ENCODE measurements at regions not wholly inside any gene's neighbourhood (a gene's known extent, or its start where the extent isn't known, plus 50 kb on each side); places are given as distances from the start of the nearest gene placed in this dataset.

DNA sequence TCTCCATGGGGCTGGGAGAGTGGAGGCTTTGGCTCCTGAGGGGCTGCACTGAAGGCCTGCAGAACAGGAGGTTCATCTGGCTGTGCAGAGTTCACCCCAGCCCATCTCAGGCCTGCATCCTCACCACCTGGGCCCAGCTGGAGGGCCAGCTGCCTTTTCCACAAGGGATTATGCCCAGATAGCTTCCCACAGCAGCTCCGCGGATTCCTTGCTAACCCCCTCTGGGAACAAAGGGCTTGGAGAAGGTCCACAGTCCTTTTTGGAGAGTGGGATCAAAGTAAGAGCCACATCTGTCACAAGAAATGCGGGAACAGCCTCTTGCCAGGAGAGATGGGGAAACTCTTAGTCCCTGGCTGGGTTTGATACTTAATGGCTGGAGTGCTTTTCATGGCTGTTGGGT, 164.7 kb upstream of the RGMA start:
- intact Hi-C loops (cut with DNase I) = no loop called here
- DNase-seq = no peak
- 83% methylated on average over 1 of the region's 3 CpGs; no CpG with 5 or more reads in 1 of the 2 donors for WGBS, 2 donors
- Histone ChIP-seq H3K9me3 (no peaks in the 10 kb centered on the region), H3K4me1 (no peaks in the 10 kb centered on the region), H3K27me3 (no peaks in the 10 kb centered on the region), H3K4me3 (no peak overlapping the region), H3K36me3 (no peaks in the 10 kb centered on the region), H3K27ac (no peak overlapping the region)
- no peak for TF ChIP-seq POLR2A (IDR thresholded peaks at IDR 0.05)
- TF ChIP-seq, protein P1, sequence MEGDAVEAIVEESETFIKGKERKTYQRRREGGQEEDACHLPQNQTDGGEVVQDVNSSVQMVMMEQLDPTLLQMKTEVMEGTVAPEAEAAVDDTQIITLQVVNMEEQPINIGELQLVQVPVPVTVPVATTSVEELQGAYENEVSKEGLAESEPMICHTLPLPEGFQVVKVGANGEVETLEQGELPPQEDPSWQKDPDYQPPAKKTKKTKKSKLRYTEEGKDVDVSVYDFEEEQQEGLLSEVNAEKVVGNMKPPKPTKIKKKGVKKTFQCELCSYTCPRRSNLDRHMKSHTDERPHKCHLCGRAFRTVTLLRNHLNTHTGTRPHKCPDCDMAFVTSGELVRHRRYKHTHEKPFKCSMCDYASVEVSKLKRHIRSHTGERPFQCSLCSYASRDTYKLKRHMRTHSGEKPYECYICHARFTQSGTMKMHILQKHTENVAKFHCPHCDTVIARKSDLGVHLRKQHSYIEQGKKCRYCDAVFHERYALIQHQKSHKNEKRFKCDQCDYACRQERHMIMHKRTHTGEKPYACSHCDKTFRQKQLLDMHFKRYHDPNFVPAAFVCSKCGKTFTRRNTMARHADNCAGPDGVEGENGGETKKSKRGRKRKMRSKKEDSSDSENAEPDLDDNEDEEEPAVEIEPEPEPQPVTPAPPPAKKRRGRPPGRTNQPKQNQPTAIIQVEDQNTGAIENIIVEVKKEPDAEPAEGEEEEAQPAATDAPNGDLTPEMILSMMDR (IDR thresholded peaks at IDR 0.05) = no peak

DNA sequence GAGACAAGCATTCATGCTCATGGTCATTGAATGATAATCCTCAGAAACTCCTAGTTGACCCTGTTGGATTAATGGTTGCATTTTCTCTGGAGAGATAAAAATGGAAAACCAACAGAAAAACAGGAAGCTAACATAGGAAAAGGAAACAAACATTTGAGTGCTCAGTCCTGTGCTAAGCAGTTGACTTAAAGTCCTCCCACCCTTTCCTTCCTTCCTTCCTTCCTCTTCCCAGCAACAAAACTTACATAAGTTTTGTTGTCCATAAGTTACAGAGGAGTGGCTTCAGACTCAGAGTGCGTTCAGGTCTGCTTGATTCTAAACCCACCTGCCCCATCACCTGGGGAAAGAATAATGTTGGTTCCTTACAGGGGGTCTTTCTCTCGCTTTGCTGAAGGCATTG, 163.8 kb upstream of the RGMA start:
- no peaks in the 10 kb centered on the region for H3K9me3 ChIP-seq
- no peak overlapping the region for H3K27ac ChIP-seq
- H3K4me1 ChIP-seq = no peaks in the 10 kb centered on the region
- 64 to 77% methylated on average over 1 to 2 of the region's 2 CpGs for WGBS, 2 donors
- TF ChIP-seq, protein P1 (IDR thresholded peaks at IDR 0.05) = no peak
- no peak for TF ChIP-seq POLR2A (IDR thresholded peaks at IDR 0.05)
- H3K36me3 ChIP-seq = no peaks in the 10 kb centered on the region
- H3K4me3 ChIP-seq = no peak overlapping the region
- H3K27me3 ChIP-seq = no peaks in the 10 kb centered on the region
- intact Hi-C loops (cut with DNase I) = no loop called here
- no peak for DNase-seq

DNA sequence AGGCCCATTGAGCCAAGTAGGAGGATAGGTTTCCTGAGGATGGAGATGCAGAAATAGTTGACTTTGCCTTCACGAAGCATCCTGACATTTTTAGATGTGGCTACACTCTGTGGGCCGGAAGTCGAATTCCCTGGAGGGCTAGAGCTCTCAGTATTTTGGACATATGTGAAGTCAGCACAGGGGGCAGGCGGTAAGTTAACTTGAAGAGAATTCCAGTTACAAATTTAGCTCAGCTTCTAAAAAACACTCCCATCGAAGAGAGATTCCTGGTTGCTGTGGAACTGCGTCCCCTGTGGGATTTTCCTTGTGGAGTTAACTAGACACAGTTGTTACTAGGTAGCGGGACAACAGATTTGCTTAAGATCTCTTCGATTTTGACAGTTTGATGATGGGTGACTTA, 161.9 kb upstream of the RGMA start:
- no peak for DNase-seq
- H3K4me3 ChIP-seq = no peak overlapping the region
- no peaks in the 10 kb centered on the region for H3K27me3 ChIP-seq
- WGBS, 2 donors = 64 to 76% methylated on average over 8 of the region's 8 CpGs
- TF ChIP-seq, protein P1 (IDR thresholded peaks at IDR 0.05) = no peak
- no peak for TF ChIP-seq POLR2A (IDR thresholded peaks at IDR 0.05)
- H3K9me3 ChIP-seq = no peaks in the 10 kb centered on the region
- intact Hi-C loops (cut with DNase I) = no loop called here
- no peaks in the 10 kb centered on the region for H3K36me3 ChIP-seq
- no peaks in the 10 kb centered on the region for H3K4me1 ChIP-seq
- no peak overlapping the region for H3K27ac ChIP-seq

DNA sequence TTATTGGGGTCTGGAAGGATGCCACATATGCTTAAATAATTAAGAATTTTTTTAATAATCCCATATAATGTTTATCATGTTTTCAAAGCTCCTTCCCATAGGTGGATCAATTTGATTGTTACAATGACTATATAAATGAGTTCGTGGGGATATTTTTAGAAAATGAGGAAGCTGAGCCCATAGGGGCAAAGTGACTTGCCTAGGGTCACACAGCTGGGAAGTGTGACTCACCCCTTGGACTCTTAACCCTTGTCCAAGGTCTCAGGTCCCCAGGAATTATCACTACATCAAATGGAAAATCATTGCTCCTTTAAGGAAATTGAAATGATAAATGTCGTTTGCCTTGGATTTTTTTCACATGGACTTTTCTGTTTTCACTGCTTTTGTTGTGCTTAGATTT, 161.2 kb upstream of the RGMA start:
- H3K4me3 ChIP-seq = no peak overlapping the region
- DNase-seq = no peak
- WGBS, 2 donors = 37 to 60% methylated on average over 2 of the region's 2 CpGs

DNA sequence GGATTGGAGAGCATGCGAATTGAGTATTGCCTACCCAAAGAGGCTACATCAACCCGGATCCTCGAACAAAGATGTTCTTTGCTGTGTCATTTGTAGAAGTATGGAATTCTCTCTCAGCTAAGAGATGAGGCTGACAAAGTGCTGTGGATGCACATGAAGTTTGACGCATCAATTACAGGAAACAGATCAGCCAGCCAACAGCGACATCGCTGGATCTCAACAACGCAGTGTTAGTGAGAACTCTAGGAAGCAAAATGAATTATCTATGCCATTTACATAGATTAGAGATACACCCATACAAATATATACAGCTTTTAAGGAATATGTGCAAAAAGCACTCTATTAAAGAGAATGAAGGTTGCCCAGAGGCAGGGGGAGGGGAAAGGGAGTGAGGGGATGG, 160.6 kb upstream of the RGMA start:
- H3K27me3 ChIP-seq = no peaks in the 10 kb centered on the region
- H3K36me3 ChIP-seq = no peaks in the 10 kb centered on the region
- no peak overlapping the region for H3K4me3 ChIP-seq
- 75 to 89% methylated on average over 7 of the region's 7 CpGs for WGBS, 2 donors
- H3K27ac ChIP-seq = no peak overlapping the region
- DNase-seq = no peak
- intact Hi-C loops (cut with DNase I) = no loop called here
- no peaks in the 10 kb centered on the region for H3K9me3 ChIP-seq
- H3K4me1 ChIP-seq = no peaks in the 10 kb centered on the region
- TF ChIP-seq POLR2A (IDR thresholded peaks at IDR 0.05) = no peak
- TF ChIP-seq, protein P1 (IDR thresholded peaks at IDR 0.05) = no peak

More for the DNA sequence above, 161.2 kb upstream of the RGMA start:
- no peaks in the 10 kb centered on the region for H3K9me3 ChIP-seq
- H3K27me3 ChIP-seq = no peaks in the 10 kb centered on the region
- H3K4me1 ChIP-seq = no peaks in the 10 kb centered on the region
- intact Hi-C loops (cut with DNase I) = no loop called here
- no peaks in the 10 kb centered on the region for H3K36me3 ChIP-seq
- TF ChIP-seq POLR2A (IDR thresholded peaks at IDR 0.05) = no peak
- TF ChIP-seq, protein P1 (IDR thresholded peaks at IDR 0.05) = no peak
- H3K27ac ChIP-seq = no peak overlapping the region
